CD4-positive, alpha-beta T cell treated with Interleukin-15 for 4 hours (primary cell): ENCODE measurements at regions not wholly inside any gene's neighbourhood (a gene's known extent, or its start where the extent isn't known, plus 50 kb on each side); places are given as distances from the start of the nearest gene placed in this dataset.

Experiments
- DNase-seq: peaks from one replicate; pipeline ENCODE4 v3.0.0-alpha.2; 2020; ENCODE audit warnings: low spot score

DNA sequence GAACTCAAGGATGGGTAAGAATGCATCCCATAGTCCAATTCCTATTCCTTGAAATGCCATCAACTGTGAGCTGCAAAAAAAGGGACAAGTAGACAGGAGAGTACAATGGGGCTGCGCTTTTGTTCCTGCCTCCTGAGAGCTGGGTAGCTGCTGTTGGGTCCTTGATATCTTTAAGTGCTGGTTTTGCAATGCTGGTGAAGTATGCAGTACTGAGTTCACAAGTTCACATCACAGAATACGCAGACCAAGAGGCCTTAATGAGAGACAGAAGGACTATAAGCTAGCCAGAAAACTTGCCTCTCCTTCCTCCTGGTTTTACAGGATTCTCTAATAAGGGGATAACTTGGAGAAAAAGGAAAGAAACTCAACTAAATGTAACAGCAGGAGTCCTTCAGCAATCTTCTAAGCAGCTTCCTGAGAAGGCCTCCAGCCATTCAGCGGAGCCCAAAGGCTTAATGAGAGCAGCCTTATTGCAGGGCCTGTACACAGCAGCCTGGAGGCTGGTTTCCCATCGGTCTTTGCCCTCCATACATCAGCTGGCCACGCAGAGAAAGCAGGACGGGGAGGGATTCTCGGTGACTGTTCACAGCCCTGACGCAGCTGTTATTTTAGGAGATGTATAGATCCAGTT lies 293.1 kb downstream of the CDCA7 start:
- no peak for DNase-seq

DNA sequence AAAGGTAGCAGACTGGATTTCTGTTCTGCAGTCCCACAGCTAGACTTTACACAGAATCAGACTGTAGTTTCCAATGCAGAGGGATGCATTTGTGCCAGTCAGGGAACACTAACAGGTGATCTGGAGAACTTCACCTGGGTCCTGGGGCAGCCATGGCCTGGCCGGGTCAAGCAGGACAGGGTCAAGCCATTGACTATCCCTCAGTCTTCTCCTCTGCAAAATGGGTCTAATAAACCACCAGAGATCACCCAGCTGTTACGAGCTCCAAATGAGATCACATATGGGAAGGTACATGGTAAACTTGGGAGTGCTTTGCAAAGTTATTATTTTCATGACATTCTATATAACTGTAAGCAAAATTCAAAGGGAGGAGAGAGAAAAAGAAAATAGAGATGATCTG lies 294.1 kb downstream of the CDCA7 start:
- no peak for DNase-seq

DNA sequence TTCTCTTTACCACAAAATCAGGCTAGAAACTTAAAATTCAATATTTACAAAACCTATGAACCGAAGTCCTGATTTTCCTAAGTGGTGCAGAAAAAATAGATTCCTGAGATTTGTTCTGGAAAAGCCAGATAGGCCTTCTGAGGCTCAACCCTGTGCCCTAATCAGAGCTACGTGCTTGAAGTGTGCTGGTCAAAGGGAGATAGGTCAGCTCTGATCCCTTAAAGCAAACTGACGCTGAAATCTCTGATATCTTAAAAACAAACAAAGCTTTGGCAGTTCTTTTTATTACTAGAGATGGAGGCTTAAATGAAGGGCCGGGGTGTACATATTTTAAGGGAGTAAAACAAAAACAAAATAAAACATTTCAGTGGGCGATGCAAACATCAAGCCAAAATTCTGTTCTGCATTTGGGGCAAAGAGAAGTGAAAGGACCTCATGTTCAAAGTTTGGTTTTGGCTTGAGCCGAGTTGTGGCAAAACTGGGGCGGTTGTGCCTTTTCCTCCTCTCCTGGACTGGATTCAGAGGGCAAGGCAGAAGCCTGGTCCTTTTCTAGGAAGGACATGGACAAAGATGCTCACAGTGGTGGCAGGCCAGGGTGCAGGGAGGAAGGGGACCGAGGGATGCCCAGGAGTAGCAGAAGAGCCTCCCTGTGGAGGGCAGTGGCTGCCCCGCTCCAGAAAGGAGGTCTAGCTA lies 295.0 kb downstream of the CDCA7 start:
- no peak for DNase-seq

DNA sequence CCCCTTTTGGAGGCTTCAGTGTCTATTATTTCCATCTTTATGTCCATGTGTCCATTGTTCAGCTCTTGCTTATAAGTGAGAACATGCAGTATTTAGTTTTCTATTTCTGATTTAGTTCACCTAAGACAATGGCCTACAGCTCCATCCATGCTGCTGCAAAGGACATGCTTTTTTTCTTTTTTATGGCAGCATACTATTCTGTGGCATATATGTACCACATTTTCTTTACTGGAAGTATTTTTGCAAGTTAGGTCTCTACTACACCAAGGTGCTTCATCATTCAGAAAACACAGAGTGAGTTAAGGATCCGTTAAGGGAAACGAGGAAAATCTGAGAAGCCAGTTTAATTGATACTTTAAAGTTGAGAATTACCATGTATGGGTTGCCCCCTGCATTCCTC lies 297.2 kb downstream of the CDCA7 start:
- no peak for DNase-seq

DNA sequence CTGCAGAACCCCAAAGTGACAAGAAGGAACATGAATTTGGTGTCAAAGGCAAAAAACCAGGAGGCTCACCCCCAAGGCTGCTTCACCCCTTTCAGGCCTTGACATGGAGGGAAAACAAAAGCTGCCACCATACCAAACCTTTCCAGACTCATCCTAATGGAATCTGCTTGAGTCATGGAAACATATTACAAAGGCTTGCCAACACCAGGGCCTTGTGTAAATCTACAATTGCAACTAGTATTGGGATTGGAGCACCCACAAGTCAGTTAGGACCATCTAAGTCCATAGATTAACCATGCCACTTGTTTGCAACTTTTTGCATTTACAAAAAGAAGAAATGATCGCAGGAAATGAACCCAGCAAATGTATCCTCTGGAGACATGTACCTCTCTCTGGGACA lies 297.6 kb downstream of the CDCA7 start:
- no peak for DNase-seq

DNA sequence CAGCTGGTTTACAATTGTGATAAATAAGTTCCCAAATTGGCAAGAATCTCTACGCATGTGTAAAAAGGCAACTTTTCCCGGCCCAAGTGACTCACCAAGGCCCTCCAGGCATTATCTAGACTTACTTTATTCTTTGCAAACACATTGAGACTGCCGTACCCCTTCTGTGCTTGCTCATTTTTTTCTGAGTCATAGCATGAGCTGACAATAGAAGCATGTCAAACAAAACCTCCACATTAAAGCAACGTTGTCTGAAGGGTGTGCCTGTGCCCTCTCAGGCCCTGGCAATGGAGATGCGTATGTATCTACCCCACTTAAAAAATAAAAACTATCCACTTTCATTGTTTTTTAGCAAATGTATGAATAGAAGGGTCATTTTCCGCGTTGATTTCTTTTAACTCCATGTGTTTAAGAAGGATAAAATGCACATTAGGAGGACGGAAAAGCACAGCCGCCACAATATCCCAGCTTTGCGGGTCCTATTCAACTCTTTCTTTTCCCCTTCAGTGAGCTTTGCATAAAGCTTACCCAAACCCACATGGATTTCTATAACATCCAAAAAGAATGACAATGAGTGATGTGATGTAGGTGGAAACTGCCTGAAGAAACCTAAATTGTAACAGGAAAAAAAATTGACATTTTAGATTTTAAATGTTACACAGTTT lies 298.2 kb downstream of the CDCA7 start:
- DNase-seq: no peak

DNA sequence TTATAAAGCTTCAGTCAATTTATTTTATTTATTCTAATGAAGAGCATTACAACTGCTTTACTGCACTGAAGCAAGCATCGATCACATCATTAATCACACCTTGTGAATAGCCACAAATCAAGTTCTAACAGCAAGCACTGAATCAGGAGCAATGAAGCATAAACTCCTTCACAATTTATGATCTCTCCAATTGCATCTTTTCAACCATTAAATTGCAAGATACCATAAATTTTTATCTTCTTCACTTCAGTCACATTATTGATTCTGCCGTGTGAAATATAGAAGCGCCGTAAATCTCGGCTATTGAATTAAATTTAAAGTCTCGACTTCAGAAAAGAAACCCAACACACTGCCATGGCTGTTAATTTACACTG lies 298.7 kb downstream of the CDCA7 start:
- no peak for DNase-seq

DNA sequence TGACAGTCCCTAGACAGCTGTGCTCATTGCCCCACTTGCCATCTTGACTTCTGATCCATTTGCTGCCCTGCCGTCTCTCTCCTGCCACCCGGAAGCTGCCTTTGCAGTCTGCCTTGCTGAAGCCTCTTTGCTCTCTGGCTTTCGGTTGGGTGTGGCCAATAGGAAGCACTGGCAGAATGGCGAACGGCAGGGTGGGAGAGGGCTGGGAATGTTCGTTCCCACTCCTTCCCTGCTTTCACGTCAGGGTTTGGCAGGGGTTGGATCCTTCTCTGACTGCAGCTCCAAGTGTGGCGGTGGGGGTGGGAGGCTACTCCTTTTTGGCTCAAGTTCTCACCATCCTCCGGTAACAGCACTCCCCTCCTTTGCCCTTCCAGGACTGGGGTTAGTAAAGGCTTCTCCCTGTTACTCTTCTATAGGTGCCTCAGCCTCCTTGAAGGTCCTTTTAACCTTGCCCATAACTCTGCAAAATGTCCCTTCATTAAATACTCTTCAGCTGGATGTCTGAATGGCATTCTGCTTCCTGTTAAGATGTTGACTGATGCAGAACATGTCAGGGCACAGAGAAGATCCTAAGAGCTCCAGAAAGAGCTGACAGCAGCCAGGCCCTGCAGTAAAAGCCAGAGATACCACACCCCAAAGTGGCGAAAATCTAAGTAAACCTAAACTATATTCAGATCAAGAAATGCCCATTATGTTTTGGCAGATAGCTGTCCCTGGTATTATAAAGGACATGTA lies 299.7 kb downstream of the CDCA7 start:
- DNase-seq: no peak

DNA sequence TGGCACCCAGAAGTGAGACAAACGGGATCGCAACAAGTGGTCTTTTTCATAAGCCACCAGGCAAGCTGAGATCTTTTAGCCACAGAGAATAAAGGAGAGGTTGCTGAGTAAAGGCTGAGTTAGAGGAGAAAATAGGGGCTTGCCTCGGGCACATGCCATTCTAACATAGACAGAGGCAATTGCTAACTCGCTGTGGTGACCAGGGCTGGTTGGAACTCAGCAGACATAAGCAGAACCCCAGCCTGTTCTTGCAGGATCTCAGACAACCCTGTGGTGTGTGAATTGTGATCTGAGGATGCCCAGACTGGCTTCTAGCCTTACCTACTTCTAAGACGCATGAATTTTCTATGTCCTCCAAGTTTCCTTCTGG lies 300.2 kb downstream of the CDCA7 start:
- no peak for DNase-seq

DNA sequence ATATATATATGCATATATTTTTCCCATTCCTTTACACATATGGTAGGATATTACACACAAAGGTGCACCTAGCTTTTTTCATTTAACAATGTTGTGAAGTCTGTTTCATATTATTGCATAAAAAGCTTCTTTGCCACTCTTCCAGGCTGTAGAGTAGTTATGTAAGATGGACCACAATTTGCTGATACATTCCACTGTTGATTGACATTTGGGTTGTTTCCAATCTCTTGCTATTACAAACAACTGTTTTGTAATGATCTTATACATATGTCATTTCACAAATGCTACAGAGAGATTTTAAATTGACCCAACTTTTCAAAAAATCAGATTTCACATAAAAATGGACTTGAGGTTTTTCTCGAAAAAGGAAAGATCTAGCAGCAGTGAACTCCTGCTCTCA lies 301.4 kb downstream of the CDCA7 start:
- no peak for DNase-seq

DNA sequence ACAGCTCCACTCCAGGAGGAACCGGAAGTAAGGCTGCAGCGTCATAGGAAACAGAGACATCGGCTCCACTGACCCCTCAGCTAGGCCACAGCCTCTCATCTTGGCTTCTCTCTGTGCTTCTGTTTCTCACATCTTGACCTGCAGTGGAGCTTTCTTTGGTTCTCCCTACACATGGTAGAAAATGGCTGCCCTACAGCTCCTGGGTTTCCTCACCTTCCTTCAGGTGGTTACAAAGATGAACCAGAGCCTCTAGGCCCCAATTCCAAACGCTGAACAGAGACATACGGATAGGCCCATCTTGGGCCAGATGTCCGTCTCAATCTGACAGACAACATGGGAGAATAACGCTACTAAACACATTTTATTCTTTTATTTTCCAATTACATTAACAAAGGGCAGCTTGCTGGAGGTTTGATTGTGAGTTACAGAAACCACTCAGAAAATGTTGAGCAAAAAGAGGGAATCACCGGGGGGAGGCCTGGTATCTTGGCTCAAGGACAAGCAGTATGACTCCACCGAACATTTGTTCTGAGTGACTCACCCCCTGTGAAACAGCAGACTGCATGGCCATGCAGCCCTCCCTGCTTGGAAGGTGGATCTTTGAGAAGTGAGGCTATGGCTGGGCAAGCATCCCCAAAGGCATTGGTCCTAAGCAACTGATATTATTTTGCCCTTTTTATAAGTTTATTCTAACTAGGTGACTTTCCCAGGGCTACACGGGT lies 303.5 kb downstream of the CDCA7 start:
- DNase-seq: no peak

DNA sequence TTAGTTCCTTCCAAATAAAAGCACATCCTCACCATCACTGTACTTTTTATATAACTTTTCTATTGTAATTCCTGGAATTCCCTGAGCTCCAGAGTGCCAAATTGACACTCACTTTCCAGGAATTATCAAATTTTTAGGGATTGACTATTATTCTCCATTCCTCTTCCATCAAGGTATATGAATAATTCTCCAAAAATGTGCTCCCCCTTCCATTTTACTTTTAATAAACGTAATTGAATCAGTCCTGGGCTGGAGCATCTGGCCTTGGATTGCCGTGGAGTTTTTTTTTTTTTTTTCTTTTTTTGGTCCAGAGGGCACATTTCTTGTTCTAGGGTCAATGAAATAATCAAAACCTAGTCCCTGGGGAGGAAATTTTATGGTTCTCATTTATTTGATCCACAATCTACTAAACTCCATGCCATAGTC lies 304.3 kb downstream of the CDCA7 start:
- DNase-seq: no peak

DNA sequence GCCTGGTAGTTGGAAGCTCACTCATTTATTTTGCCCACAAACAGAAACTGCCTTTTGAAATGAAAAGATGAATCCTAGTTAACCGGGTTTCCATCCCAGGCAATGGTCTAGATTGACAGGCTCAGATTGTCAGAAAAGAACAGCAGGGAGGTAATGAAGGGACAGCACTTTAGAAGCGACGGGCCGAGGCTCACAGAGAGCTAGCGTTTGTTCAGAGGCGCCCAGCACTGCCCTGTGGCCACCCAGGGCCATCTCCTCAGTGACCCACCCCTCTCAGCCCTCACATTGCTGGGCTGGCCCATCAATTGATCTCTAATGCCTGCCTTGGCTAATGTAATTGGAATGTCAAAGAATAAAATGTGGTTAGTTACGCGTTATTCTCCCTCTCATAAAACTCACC lies 304.8 kb downstream of the CDCA7 start:
- no peak for DNase-seq

DNA sequence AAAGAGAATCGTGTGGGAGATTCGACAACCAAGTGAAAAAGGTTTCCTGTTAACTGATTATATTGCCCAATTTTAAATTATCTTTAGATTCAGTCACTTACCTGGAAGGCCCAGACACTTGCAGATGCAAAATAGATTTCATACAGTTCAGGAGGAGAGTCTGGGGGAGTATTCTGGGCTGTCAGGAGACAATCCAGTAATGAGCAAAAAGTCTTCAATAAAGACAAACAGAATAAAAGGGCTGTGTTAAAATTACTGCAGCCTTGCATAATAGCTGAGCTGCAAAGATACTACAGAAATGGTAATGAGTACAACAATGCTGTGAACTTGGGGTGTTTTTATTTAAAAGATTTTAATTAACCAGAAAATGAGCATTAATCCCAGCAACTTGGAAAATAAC lies 303.6 kb downstream of the SP3 start:
- DNase-seq: no peak

DNA sequence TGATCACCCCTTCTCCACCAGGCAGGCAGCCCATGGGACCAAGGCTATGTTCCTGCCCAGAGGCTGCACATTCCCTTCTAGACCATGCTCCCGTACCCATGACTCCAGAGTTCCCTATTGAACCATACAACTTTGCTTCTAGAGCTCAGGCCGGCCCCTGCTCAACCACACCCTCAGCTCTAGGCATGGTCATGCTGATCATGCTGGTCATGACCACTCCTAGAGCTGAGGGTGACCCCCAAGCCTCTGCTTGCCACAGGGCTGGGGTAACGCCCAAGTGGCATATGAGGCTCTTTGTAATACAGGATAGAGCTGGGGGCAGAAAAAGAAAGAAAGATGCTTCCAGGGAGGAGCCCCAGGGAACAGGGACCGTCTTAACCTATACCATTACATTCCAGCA lies 301.8 kb downstream of the SP3 start:
- no peak for DNase-seq

DNA sequence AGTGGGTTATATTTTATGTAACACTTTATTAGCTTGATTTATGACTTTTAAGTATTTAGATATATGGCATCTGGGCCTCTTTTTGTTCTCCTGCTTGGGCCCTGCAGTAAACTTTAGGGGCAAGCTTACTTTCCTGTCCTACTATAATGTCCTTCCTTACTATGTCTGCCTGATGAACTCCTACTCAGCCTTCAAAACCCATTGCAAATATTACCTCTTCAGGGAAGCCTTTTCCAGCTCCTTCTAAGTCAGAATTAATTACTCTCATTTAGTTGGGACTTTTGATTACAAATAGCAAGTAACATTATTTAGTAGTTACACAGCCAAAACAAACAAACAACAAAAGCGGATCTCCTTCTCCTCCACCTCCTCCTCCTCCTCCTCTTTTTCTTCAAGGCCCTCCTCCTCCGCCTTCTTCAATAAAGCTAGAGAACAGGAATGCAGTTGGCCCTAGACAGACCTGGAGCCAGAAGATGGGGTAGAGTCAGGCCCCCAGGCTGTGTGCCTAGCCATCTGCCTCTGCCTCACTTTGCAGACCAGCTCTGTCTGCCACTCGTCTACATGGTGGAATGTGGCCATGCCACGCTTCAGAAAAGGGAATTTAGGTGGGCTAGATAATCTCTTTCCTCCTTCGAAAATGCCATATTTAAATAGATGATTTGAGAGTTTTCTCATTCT lies 301.2 kb downstream of the SP3 start:
- DNase-seq: no peak

DNA sequence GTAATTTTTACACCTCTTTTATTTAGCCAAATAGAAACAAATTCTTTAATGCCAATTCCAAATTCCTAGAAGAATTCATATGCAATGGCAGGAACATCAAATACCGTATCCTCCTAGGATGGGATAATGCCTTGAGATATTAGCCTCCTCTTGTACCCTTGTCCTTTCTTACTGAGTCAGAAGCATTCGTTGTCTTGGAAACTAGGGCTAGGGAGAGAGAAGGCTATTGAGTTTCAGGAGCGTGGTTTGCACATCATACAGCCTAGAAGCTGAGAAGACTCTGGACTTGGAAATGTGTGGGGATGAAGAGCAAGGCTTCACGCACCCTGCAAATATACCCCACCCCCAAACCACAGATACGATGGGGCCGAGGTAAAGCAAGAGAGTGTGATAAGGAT lies 300.7 kb downstream of the SP3 start:
- no peak for DNase-seq

DNA sequence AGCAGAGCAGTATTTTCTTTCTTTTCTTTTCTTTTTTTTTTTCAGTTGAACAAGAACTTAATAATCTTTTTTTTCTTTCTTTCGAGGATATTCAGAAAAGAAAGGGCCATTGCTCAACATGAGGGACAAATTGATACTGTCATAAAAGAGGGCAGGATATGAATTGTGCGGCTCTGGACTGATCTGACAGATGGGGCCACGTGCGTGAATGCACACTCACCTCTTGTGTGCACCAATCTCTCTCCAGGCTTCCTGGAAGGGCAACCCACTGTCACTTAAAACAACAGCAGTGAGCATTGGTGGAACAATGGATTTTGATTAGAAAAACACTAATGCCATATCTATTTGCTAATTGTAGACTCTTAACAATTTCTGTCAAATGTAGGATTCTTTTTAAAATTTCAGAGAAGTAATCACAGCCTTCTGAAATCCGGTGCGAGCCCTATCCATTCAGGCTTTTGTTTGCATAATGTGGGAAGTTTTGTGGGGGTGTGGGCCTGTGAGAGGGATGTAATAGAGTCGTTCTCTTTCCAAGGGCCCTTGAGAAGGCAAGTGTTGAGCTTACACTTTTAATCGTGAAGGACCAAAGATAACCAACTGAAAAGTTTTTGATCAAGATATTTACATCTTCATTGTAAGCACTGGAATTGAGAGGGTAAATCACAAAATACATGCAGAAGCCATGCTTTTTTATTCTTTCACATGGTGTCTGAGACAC lies 298.8 kb downstream of the SP3 start:
- no peak for DNase-seq

DNA sequence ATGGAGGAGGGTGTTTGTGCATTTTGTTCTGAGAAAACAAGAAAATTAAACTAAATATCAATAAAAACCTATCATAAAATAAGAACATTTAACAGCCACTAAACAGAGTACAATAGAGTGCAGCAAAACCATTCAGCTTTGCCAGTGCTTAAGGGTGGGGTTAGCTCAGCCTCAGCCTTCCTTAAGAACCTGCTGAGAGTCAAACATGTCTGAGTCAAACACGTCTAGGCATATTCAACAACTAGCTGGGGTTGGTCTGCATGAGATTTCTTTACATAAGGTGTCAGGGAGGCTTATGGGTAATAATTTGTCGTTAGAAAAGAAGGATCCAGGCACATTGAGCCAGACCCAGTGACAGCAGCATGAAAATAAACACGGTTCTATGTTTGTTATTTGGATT lies 298.2 kb downstream of the SP3 start:
- DNase-seq: no peak

DNA sequence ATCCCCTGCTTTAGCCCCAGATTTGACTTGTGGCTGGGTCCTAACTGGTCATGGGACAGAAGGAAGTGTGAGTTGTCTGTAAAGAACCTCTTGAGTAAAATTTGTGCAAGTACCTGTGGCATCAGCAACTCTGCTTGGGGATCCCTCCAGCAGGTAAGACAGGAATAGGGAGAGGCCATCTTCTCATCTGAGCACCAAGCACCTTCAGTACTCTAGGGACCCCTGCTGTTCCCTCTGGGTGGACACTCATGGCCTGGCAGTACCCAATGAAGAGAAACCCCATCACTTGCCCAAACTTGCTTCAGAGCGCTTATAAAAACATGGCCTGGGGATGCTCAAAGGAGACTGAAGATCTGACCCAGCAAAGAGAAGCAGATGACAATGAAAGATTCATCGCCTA lies 297.8 kb downstream of the SP3 start:
- DNase-seq: no peak

DNA sequence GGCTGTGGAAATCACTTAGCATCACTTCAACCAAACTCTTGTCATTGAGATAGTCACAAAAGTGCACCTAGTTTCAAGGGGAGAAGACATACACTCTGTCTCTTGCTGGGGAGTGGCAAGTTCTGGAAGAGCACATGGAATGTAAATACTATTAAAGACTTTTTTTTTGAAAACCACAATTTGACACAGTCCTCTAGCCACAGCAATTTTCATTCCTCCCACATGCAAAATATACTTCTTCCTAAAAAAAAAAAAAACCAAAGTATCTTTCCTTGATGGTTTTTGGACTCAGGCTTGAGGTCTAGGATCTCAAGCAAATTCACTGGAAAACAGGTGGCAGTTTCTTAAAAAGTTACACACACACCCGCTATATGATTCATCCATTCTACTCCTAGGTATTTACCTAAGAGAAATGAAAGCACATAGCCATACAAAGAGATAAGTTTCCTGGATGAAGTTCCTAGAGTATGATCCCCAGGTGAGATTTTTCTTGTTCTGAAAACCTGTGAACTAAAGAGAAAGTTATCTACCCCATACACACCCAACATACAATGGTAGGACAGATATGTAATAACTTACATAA lies 295.8 kb downstream of the SP3 start:
- DNase-seq: no peak
